GM23338 (cell line): ENCODE measurements at regions not wholly inside any gene's neighbourhood (a gene's known extent, or its start where the extent isn't known, plus 50 kb on each side); places are given as distances from the start of the nearest gene placed in this dataset.

Source experiments
- CTCF ChIP-seq, 2 experiments: fragments of 200-600 bp in 1 of 2; sonication (generic) in 1 of 2; conservative IDR thresholded peaks; 2 replicates each; pipeline versions ENCODE4 v1.5.1 to v1.6.1; 2016 to 2017; ENCODE audit warnings: antibody characterized with exemption in 2 of 2, low read depth in 2 of 2, mild to moderate bottlenecking in 2 of 2, moderate library complexity in 1 of 2
- EZH2 ChIP-seq: fragments of 200-600 bp; sonication (generic); IDR thresholded peaks from one replicate; pipeline ENCODE4 v1.8.0; 2017; ENCODE audit warnings: antibody characterized with exemption, mild to moderate bottlenecking, low read depth; ENCODE audit not compliant: unreplicated experiment
- EZH2phosphoT487 ChIP-seq: fragments of 200-600 bp; sonication (generic); IDR thresholded peaks from one replicate; pipeline ENCODE4 v1.8.1; 2018; ENCODE audit warnings: antibody characterized with exemption; ENCODE audit not compliant: unreplicated experiment
- JUNB ChIP-seq: IDR thresholded peaks from one replicate; pipeline ENCODE4 v1.6.1; 2016; ENCODE audit warnings: antibody characterized with exemption; ENCODE audit not compliant: unreplicated experiment
- POLR2AphosphoS5 ChIP-seq: IDR thresholded peaks from 2 replicates; pipeline ENCODE4 v1.6.1; 2016; ENCODE audit warnings: antibody characterized with exemption, low read depth
- ZNF114 ChIP-seq: fragments of 250-450 bp; sonication (Bioruptor Pico); IDR thresholded peaks from 2 replicates; pipeline ENCODE4 v1.5.0; 2020; ENCODE audit warnings: mild to moderate bottlenecking, moderate library complexity

GRCh38 chr7:51961804-51962203, 645.2 kb upstream of the COBL start:
- no peak for TF ChIP-seq CTCF (conservative IDR thresholded peaks at IDR 0.05; ENCODE audit: low read depth in 2 of 2)
- TF ChIP-seq ZNF114 = no peak
- no peak for TF ChIP-seq EZH2
- no peak for TF ChIP-seq EZH2phosphoT487
- no peak for TF ChIP-seq POLR2AphosphoS5
- TF ChIP-seq JUNB = no peak
